GM12873 (cell line): ENCODE measurements at regions not wholly inside any gene's neighbourhood (a gene's known extent, or its start where the extent isn't known, plus 50 kb on each side); places are given as distances from the start of the nearest gene placed in this dataset.

ENCODE experiments used
- CTCF ChIP-seq: IDR thresholded peaks from 2 replicates; pipeline ENCODE4 v1.5.1; 2012; ENCODE audit warnings: low read depth, mild to moderate bottlenecking, moderate library complexity, low read length, control low read depth; ENCODE audit not compliant: insufficient read depth; ENCODE audit errors: missing control alignments

GRCh38 chr2:6184532-6185292 lies 492.5 kb downstream of the SOX11 start:
- TF ChIP-seq CTCF, result no peak

DNA sequence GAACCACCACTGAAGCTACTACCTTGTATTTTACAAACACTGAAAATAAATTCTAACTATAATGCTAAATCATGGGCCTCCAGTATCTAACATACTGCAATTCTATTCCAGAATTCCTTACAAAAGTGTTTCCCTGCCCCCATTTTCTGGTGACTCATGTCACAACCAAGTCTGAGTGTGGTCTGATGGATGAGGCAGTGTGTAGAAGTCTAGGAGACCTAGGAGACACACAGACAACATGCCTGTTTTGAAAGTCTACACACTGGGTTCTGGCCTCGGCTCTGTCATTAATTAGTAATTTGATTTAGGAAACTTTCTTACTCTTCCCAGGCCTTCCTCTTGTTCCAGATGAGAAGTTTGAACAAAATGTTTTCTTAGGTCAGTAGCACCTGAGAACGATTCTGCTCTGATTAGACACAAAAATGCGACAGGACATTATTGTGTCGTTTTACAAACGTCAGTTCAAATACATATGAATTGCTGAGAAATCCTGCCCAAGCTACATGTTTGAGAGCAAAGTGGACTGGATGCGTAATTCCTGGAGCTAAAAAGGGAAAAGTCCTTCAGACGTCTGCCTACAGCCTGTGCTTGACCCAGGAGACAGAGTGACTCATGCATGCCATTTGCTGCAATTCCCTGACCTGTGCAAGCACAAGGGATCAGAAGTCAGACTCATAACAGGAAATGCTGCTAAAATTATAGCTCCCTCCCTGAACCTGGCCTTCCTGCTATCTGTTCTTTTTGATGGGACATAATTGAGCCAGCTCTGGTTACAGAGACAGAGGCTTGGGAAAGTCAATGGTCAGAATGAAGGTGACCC lies 494.4 kb downstream of the SOX11 start:
- TF ChIP-seq CTCF, result no peak

DNA sequence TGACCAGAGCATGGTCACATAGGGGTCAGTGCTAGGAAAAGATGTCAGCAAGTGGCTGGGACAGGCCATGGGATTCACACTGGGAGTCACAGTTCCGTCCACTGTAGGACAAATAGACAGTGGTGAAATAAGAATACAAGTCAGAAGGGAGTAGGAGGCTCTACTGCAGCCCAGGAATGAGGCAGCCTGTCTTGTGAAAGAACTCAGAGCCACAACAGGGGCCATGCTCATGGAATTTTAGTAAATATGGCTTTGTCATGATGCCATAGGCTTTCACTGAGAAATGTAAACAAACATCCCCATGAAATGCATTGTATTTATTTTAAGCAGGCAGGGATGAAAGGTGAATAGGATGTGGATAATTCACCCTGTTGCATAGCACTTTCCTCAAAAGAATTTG lies 504.3 kb downstream of the SOX11 start:
- no peak for TF ChIP-seq CTCF

DNA sequence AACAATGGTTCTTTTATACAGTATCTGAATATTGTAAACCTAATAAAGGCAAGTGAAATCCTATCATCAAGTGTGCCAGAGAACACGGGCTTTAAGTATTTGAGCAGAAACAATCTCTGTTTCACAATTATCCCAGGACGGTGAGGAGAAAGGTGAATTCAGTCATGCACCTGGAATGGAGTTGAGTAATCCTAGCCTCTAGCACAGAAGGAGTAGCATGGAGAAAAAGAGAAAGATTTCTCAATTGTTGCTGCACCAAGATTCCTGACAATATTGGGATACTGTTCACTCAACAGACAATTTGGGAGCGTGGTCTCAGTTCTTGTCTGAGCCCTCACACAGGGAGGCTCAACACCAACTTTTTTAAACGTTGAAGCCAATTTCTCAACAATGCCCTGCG lies 510.6 kb downstream of the SOX11 start:
- no peak for TF ChIP-seq CTCF

GRCh38 chr2:6203291-6203959 lies 511.2 kb downstream of the SOX11 start:
- TF ChIP-seq CTCF, result no peak

GRCh38 chr2:6206882-6207281 lies 514.7 kb downstream of the SOX11 start:
- no peak for TF ChIP-seq CTCF

DNA sequence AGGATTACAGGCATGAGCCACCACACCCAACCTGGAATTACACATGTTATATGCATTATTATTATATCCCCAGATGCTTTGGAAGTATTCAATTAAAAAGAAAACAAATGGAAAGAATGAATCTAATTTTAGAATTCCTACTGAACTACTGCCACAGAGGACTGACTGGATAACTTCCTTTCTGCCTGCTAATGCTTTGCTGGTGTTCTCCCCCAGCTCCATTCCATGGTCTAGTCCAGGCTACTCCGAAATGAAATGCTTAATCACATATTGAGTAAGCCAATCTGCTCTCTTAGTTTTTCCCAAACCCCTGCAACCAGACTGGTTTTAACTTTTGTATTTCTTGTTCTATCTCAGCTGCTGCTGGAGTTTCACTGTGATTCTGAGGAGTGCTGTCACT lies 519.1 kb downstream of the SOX11 start:
- no peak for TF ChIP-seq CTCF
